HG02610 (cell line): ENCODE measurements at regions not wholly inside any gene's neighbourhood (a gene's known extent, or its start where the extent isn't known, plus 50 kb on each side); places are given as distances from the start of the nearest gene placed in this dataset.

ENCODE experiments used
- ATAC-seq: cut with Tn5 transposase; IDR thresholded peaks from one replicate; pipeline ENCODE4 v1.9.1; 2021; ENCODE audit warnings: mild to moderate bottlenecking, moderate library complexity; ENCODE audit not compliant: unreplicated experiment

- ATAC-seq: no peak
Measured at GRCh38 chr3:132837615-132838014, 115.4 kb upstream of the NPHP3 start.

- no peak for ATAC-seq
Measured at GRCh38 chr3:132834356-132834755, 112.1 kb upstream of the NPHP3 start.

- ATAC-seq: no peak
Measured at GRCh38 chr3:132829101-132829500, 106.9 kb upstream of the NPHP3 start.

GRCh38 chr3:132822837-132823236 is 100.6 kb upstream of the NPHP3 start:
- ATAC-seq: no peak

GRCh38 chr3:132822266-132822665 is 100.1 kb upstream of the NPHP3 start:
- no peak for ATAC-seq

- ATAC-seq: no peak
Measured at GRCh38 chr3:132821314-132821713, 99.1 kb upstream of the NPHP3 start.

- no peak for ATAC-seq
Measured at GRCh38 chr3:132818251-132818650, 96.0 kb upstream of the NPHP3 start.

GRCh38 chr3:132817646-132818177 is 95.5 kb upstream of the NPHP3 start:
- ATAC-seq: no peak

- no peak for ATAC-seq
Measured at GRCh38 chr3:132805071-132805470, 82.9 kb upstream of the NPHP3 start.

GRCh38 chr3:132804498-132804897 is 82.3 kb upstream of the NPHP3 start:
- ATAC-seq: no peak

- ATAC-seq: no peak
Measured at GRCh38 chr3:132803889-132804288, 81.7 kb upstream of the NPHP3 start.

- ATAC-seq: no peak
Measured at GRCh38 chr3:132800958-132801357, 78.7 kb upstream of the NPHP3 start.

- no peak for ATAC-seq
Measured at GRCh38 chr3:132790806-132791205, 68.6 kb upstream of the NPHP3 start.

GRCh38 chr3:132789959-132790358 is 67.8 kb upstream of the NPHP3 start:
- ATAC-seq: no peak

GRCh38 chr3:132788301-132788671 is 66.1 kb upstream of the NPHP3 start:
- no peak for ATAC-seq

- ATAC-seq: no peak
Measured at GRCh38 chr3:132787616-132788300, 65.5 kb upstream of the NPHP3 start.

- no peak for ATAC-seq
Measured at GRCh38 chr3:132786890-132787289, 64.7 kb upstream of the NPHP3 start.

GRCh38 chr3:132785292-132785691 is 63.1 kb upstream of the NPHP3 start:
- no peak for ATAC-seq

- ATAC-seq: no peak
Measured at GRCh38 chr3:132784502-132785025, 62.4 kb upstream of the NPHP3 start.

GRCh38 chr3:132783152-132783551 is 60.9 kb upstream of the NPHP3 start:
- no peak for ATAC-seq

GRCh38 chr3:132781922-132782321 is 59.7 kb upstream of the NPHP3 start:
- no peak for ATAC-seq

GRCh38 chr3:132777171-132777570 is 55.0 kb upstream of the NPHP3 start:
- ATAC-seq: no peak
